GM19328 (cell line): ENCODE measurements at regions not wholly inside any gene's neighbourhood (a gene's known extent, or its start where the extent isn't known, plus 50 kb on each side); places are given as distances from the start of the nearest gene placed in this dataset.
"Not testable (repeated sequence)": the region's sequence is repeated elsewhere in the genome, so short reads cannot be mapped to it uniquely, and the experiment has no call there.

Experiments used
- ATAC-seq: cut with Tn5 transposase; IDR thresholded peaks from one replicate; pipeline ENCODE4 v1.9.1; 2021; ENCODE audit warnings: mild to moderate bottlenecking, moderate library complexity; ENCODE audit not compliant: unreplicated experiment

DNA sequence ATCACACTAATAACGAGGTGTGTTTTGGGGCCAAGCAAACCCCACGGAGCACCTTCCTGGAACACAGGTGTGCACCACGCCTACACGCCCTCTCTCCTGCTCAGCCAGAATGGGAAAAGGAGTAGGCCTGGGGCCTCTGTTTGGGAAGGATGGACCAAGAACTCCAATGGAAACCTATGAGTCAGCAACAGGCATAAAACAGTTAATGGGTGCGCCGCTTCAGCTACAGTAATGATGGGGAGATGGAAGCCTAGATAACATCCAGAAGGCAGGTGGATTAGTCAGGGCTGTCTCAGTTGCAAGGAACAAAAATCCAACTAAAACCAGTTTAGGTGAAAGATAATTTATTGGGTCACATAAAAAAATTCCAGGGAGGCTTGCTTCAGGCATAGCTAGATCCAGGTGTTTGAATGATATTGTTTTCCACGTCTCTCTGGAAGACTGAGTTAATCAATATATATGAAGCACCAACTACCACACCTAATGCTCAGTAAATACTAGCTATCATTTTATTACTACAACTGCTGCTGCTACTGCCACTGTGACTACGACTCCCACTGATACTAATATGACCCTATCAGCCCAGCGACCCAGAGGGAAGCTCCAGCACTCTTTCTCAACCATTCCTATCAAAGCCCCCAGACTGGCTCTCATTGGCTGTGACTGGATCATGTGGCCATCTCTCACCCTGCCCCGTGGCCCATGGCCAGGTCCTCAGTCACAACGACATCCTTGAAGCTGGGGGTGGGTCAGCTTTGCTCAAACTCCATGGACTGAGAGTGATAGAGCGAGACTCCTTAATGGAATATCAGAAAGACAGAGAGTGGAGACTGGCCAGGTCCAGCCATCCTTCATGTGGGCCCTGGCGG, 155.2 kb upstream of the PTPN1 start:
- no peak for ATAC-seq

GRCh38 chr20:50355590-50356524, 154.3 kb upstream of the PTPN1 start:
- no peak for ATAC-seq

DNA sequence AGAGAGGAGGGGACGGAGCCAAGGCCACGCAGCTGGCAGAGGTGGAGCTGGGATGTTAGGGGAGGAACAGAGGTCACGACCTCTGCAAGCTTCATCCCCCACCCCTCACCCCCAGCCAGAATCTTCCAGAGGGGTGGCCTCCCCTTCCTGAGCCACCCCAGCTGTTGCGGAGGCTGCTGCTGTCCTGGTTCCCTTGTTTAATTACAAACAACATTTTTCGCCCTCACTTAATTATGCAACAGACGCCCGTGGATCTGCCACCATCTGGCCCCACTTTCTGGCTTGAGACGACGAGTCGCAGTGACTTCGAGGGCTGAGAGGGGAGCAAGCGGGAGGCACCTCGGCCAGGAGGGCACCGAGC, 153.7 kb upstream of the PTPN1 start:
- no peak for ATAC-seq

GRCh38 chr20:50356962-50357782, 153.0 kb upstream of the PTPN1 start:
- ATAC-seq: no peak

DNA sequence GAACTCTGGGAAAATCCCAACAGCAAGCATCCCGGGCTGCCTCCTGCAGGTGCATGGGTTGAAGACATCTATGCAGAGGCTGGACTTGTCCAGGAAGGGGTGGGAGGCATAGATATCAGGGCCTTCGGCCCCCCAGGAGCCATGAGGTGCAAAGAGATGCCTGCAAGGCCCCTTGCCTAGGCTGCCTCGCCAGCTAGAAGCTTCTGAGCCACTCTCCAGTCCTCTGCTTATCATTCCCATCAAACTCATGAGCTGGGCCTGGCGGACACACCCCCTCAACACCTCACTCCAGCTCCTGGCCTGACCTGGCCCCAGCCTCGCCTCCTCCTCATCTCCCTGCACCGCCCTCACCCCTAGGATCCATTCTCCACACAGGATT, 152.4 kb upstream of the PTPN1 start:
- ATAC-seq: no peak

- no peak for ATAC-seq
Measured at GRCh38 chr20:50358166-50358565, 152.0 kb upstream of the PTPN1 start.

- no peak for ATAC-seq
Measured at GRCh38 chr20:50358971-50359370, 151.2 kb upstream of the PTPN1 start.

DNA sequence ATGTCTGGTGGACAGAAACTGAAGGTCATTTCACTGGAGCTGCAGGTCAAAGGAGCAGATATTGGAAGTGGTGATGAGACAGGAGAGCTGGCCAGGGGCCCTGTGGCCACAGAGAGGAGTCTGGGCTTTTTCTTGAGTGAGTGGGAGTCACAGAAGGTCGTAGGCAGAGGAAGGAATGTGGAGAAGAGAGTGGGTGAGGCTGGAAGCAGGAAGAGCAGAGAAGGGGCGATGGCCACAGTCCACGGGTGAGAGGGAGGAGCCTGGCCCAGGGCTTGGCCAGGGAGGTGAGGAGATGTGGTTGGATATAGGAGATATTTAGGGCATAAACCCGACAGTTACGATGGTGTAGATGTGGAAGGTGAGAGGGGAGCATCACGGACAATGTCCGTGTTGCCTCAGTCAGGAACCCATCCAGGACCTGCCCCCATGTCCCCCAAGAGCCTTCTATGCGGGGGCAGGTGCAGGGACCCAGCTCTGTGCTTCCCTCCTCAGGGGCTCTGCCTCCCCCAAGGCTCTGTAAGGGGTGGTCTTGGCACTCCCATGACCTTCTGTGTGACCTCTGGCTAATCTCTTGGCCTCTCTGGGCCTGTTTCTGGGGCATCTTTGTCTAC, 150.5 kb upstream of the PTPN1 start:
- no peak for ATAC-seq

DNA sequence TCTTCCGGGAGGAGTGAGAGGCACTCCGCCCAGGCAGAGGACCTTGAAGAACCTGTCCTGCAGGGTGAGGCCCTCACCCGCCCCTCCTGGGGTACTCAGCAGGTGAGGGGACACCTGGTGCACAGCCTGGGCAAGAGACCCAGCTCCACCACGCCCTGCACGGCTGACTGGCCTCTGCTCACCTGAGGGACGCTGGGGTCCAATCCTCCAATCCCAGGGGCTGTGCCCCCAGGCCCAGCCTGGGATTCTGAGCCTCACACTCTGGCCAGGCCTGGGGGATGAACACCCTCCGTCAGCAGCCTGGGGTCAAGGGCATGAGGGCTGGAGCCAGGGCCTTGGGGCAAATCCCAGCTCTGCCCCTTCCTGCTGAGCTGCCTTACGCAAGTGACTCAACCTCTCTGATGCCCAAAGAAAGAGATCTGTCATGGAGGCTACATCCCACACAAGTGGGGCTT, 149.9 kb upstream of the PTPN1 start:
- no peak for ATAC-seq

DNA sequence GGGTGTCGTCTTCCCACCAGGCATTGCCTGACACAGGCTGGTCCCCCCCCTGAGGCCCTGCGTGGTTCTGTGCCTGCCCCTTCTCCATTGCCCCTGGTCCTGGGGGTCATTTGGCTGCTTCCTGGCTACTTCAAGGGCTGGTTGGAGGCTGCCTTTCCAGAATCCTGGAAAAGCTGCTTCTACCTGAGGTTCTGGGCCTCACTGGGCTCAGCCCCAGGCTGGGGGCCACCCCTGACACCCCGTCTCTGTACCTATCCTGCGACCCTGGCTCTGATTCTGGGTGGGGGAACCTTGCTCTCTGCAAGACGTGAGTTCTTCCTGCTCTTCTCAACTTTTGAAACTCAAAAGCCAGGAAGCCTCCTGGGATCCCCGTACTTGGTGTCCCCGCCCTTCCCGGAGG, 149.3 kb upstream of the PTPN1 start:
- no peak for ATAC-seq

DNA sequence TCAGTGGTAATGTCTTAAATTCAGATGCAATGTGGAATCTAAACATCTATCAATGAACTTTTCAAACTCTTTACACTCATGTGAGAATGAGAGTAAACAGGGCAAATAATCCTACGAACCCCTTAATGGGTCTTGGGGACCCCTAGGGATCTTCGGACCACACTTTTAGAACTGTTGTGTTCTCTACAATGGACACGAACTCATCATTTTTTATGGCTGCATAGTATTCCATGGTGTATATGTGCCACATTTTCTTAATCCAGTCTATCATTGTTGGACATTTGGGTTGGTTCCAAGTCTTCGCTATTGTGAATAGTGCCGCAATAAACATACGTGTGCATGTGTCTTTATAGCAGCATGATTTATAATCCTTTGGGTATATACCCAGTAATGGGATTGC, 148.0 kb upstream of the PTPN1 start:
- ATAC-seq: not testable (repeated sequence)

- ATAC-seq: no peak
Measured at GRCh38 chr20:50363027-50363426, 147.2 kb upstream of the PTPN1 start.

DNA sequence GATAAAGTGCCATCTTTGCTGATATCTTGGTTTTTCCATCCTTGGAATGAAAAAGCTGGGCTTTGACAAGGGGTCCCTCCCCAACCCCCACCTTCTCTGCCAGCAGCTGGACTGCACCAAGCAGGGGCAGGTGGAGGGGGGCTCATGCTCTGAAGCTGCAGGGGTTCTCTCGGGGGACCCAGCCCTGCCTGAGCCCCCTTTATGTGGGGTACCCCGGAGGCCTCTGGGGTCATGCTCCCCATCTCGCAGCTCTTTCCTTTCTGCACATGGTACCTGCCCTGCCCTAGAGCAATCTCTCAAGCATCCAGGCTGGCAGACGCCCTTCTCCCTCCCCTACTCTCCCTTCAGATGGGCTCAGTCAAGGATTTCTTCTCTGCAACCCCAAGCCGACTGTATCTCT, 146.7 kb upstream of the PTPN1 start:
- ATAC-seq: no peak

DNA sequence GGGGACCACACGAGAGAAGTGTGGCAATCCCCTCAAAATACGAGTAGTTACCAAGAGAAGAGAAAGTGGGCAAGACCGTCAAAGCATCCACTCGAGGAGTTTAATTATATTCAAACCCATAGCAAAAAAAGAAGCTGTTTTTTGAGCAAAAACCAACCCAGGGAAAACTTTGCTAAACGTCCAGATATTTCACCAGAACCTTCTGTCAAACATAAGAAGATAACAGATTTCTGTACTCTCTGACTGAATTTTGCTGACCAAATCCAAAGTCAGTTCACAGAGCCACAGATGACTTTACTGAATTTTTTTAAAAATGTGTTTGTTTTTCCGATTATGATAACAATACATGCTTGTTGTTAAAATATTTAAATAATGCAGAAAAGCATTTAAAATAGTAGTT, 145.6 kb upstream of the PTPN1 start:
- ATAC-seq: no peak

GRCh38 chr20:50366270-50367103, 143.7 kb upstream of the PTPN1 start:
- no peak for ATAC-seq

DNA sequence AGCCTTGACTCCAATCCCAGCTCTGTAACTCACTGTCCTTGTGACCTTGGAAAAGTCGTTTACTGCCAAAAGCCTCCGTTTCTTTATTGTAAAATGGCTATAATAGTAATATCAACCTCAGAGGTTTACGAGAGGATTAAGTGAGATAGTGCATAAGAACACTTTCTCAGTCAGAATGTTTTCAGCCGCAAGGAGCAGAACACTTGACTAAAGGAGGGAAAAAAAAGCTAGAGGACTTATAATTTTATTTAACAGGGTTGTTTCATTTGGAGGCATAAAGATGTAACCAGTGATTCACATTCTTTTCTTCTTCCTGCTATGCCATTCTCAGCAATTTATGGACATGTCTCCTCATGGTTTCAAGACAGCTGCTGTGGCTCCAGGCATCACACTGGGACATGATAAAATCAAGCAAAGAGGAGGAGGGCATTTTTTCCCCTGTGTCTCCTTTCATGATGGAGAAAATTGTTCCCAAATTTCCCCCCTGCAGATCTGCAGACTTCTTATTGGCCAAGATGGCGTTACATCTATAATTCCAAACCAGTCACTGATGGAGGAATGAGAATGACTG, 143.0 kb upstream of the PTPN1 start:
- ATAC-seq: no peak

DNA sequence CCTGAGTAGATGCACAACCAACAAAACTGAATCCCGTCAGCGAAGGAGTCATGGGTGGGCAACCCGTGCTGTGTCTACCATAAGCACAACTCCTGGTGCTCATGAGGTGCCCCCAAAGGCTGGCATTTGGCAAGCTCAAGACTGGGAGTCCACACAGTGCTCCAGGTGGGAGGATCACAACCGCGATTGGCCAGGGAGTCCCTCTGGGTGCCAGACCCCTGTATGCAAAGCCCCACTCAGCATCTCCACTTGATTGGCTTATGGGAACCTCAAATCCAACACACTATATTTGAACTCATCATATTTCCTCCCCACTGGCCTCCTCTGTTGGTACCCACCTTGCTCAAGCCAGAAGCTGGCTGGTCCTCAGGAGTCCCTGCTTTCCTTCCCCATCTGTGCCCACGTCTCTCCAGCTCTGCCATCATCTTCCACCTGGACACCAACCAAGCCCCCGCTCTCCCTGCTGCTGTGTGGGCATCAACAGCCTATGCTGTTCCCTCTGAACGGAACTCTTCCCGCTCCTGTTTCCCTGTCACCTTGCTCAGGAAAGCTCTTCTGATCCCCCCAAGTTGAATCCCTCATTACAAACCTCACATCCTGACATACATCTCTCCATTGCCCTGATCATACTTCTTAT, 142.3 kb upstream of the PTPN1 start:
- ATAC-seq: no peak

DNA sequence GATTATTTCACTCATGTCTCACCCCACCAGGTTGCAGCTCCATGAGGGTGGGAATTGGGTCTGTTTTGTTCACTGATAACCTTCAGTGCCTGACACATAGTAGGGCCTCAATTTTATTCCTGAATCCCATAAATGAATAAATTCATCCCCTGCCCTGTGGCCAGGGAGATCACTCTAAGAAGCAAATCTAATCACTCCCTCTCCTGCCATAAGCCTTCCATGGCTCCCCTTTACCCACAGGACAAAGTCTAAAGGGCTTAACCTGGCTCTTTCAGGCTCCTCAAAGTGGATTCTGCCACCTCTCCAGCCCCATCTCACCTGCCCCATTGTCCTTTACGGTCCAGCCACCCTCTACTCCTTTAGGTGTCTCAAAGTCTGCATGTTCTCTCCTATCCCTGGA, 141.8 kb upstream of the PTPN1 start:
- no peak for ATAC-seq

GRCh38 chr20:50368813-50369224, 141.4 kb upstream of the PTPN1 start:
- ATAC-seq: no peak
